Ovary (tissue), 7 donors: ENCODE measurements at regions not wholly inside any gene's neighbourhood (a gene's known extent, or its start where the extent isn't known, plus 50 kb on each side); places are given as distances from the start of the nearest gene placed in this dataset.

Source experiments
- DNase-seq, 5 donors: peaks; one replicate each; pipeline ENCODE4 v3.0.0-alpha.2; 2019 to 2020
- H3K27ac ChIP-seq, 2 donors: fragments of 200-600 bp; one replicate each; pipeline versions ENCODE4 v1.5.1 to v1.8.0; 2019 to 2022
- H3K27me3 ChIP-seq: fragments of 200-600 bp; one replicate; pipeline ENCODE4 v1.8.0; 2022
- H3K36me3 ChIP-seq: fragments of 200-600 bp; sonication (generic); one replicate; pipeline ENCODE4 v1.5.1; 2019
- H3K4me1 ChIP-seq: one replicate; pipeline ENCODE4 v1.8.1; 2013; ENCODE audit warnings: mild to moderate bottlenecking, moderate library complexity; ENCODE audit not compliant: insufficient read depth
- H3K4me3 ChIP-seq: fragments of 200-600 bp; sonication (generic); one replicate; pipeline ENCODE4 v1.5.1; 2017
- H3K9me3 ChIP-seq, 2 donors: fragments of 200-600 bp in 1 of 2; sonication (generic) in 1 of 2; one replicate each; pipeline versions ENCODE4 v1.5.1 to v1.8.1; 2013 to 2019; ENCODE audit warnings: mild to moderate bottlenecking in 1 of 2, moderate library complexity in 1 of 2
- CTCF ChIP-seq, 3 donors: fragments of 450-650 bp in 2 of 3; fragments of 200-600 bp in 1 of 3; IDR thresholded peaks; one replicate each; pipeline versions ENCODE4 v1.5.1 to v1.8.0; 2016 to 2022; ENCODE audit warnings: antibody characterized with exemption in 3 of 3, mild to moderate bottlenecking in 1 of 3
- EP300 ChIP-seq: sonication (generic); formaldehyde crosslinking; IDR thresholded peaks from one replicate; pipeline ENCODE4 v1.6.1; 2017; ENCODE audit warnings: antibody characterized with exemption
- POLR2A ChIP-seq: fragments of 450-650 bp; IDR thresholded peaks from one replicate; pipeline ENCODE4 v1.6.1; 2017; ENCODE audit warnings: antibody characterized with exemption, mild to moderate bottlenecking, moderate library complexity
- WGBS, 3 donors: extraction: QIAGEN DNeasy Blood & Tissue Kit in 1 of 3; methylation state at CpG; one replicate each; pipeline versions ENCODE4 v1.1.5 to v1.1.7; 2013 to 2017; 5-methylcytosine and 5-hydroxymethylcytosine counted together
- intact Hi-C, 4 donors: fragments of 100-400 bp; cut with DNase I; formaldehyde crosslinking; loops; one replicate each; pipeline versions ENCODE4 v1.11.0 to v1.15.1; 2022 to 2023
- donor health status: DM: no; HTN: no; CAD: no; lungs with moderate emphysema.
- donor health status: DM: no; HTN: no; CAD: no.
- donor health status: Bipolar disorder and iron deficiency.
- donor health status: DM: no; HTN: no; CAD: no.
- donor health status: DM: yes; HTN: yes; CAD: no.

- intact Hi-C loops, result no loop called here
- TF ChIP-seq EP300 (no peak), CTCF (IDR thresholded peaks at IDR 0.05) (no peak), POLR2A (no peak)
- Histone ChIP-seq H3K4me1 (no peaks in the 10 kb centered on the region), H3K9me3 (no peaks in the 10 kb centered on the region), H3K36me3 (no peaks in the 10 kb centered on the region), H3K4me3 (no peak overlapping the region), H3K27ac (no peak overlapping the region), H3K27me3 (no peaks in the 10 kb centered on the region)
- DNase-seq, result no peak
Measured at GRCh38 chr4:12595986-12596385, 888.2 kb downstream of the RAB28 start.

GRCh38 chr4:12595489-12595888 lies 888.7 kb downstream of the RAB28 start:
- intact Hi-C loops, result no loop called here
- TF ChIP-seq CTCF (IDR thresholded peaks at IDR 0.05) (no peak), POLR2A (no peak), EP300 (no peak)
- DNase-seq, result no peak
- Histone ChIP-seq H3K4me3 (no peak overlapping the region), H3K27me3 (no peaks in the 10 kb centered on the region), H3K27ac (no peak overlapping the region), H3K4me1 (no peaks in the 10 kb centered on the region), H3K9me3 (no peaks in the 10 kb centered on the region), H3K36me3 (no peaks in the 10 kb centered on the region)
- WGBS, 3 donors, result 83 to 89% (median 84%) methylated on average over 4 of the region's 4 CpGs

- Histone ChIP-seq H3K36me3 (no peaks in the 10 kb centered on the region), H3K4me1 (no peaks in the 10 kb centered on the region), H3K4me3 (no peak overlapping the region), H3K27ac (no peak overlapping the region), H3K27me3 (no peaks in the 10 kb centered on the region), H3K9me3 (no peaks in the 10 kb centered on the region)
- intact Hi-C loops, result no loop called here
- TF ChIP-seq POLR2A (no peak), EP300 (no peak), CTCF (IDR thresholded peaks at IDR 0.05) (no peak)
- no peak for DNase-seq
Measured at GRCh38 chr4:12588582-12588981, 895.6 kb downstream of the RAB28 start.

GRCh38 chr4:12586242-12587006 lies 897.7 kb downstream of the RAB28 start:
- intact Hi-C loops, result no loop called here
- H3K4me1 ChIP-seq, result no peaks in the 10 kb centered on the region

More at GRCh38 chr4:12586242-12587006, 897.7 kb downstream of the RAB28 start:
- no peak for DNase-seq
- TF ChIP-seq CTCF (IDR thresholded peaks at IDR 0.05), result no peak
- TF ChIP-seq POLR2A, result no peak
- TF ChIP-seq EP300, result no peak
- Histone ChIP-seq H3K27me3 (no peaks in the 10 kb centered on the region), H3K9me3 (no peaks in the 10 kb centered on the region), H3K4me3 (no peak overlapping the region), H3K36me3 (no peaks in the 10 kb centered on the region), H3K27ac (no peak overlapping the region)
- WGBS, 3 donors, result 85 to 89% (median 87%) methylated on average over 6 of the region's 6 CpGs
